PFSK-1 (cell line): ENCODE measurements at regions not wholly inside any gene's neighbourhood (a gene's known extent, or its start where the extent isn't known, plus 50 kb on each side); places are given as distances from the start of the nearest gene placed in this dataset.

Experiments used
- FOXP2 ChIP-seq: optimal IDR thresholded peaks from 2 replicates; pipeline ENCODE3; 2011; ENCODE audit warnings: borderline replicate concordance, control low read depth, inconsistent platforms; ENCODE audit not compliant: insufficient read depth; ENCODE audit errors: extremely low read length, extremely low read depth
- POLR2AphosphoS5 ChIP-seq: IDR thresholded peaks from 2 replicates; pipeline ENCODE4 v1.6.1; 2012; ENCODE audit warnings: low read depth, mild to moderate bottlenecking, control low read depth, low read length, moderate library complexity
- REST ChIP-seq, 2 experiments: IDR thresholded peaks; 2 replicates each; pipeline versions ENCODE4 v1.6.1 to v1.8.0; 2011 to 2012; ENCODE audit warnings: low read depth in 2 of 2, low read length in 2 of 2, control low read depth in 1 of 2, inconsistent platforms in 1 of 2, mild to moderate bottlenecking in 1 of 2, moderate library complexity in 1 of 2; ENCODE audit not compliant: insufficient read depth in 1 of 2
- SIN3A ChIP-seq: IDR thresholded peaks from 2 replicates; pipeline ENCODE4 v1.6.1; 2012; ENCODE audit warnings: mild to moderate bottlenecking, low read length, moderate library complexity, borderline replicate concordance; ENCODE audit not compliant: insufficient read depth
- TAF1 ChIP-seq: IDR thresholded peaks from 2 replicates; pipeline ENCODE4 v1.6.1; 2012; ENCODE audit warnings: low read length, control low read depth, borderline replicate concordance; ENCODE audit not compliant: insufficient read depth

- TF ChIP-seq TAF1: no peak
- no peak for TF ChIP-seq FOXP2
- TF ChIP-seq POLR2AphosphoS5: no peak
- no peak for TF ChIP-seq SIN3A
- TF ChIP-seq REST (IDR thresholded peaks at IDR 0.05; ENCODE audit: insufficient read depth in 1 of 2, low read depth in 2 of 2, low read length in 2 of 2): no peak
These were observed 1355.4 kb upstream of the ACVR2A start for GRCh38 chr2:146489386-146489785.

- TF ChIP-seq SIN3A: no peak
- no peak for TF ChIP-seq POLR2AphosphoS5
- no peak for TF ChIP-seq FOXP2
- no peak for TF ChIP-seq TAF1
- no peak for TF ChIP-seq REST (IDR thresholded peaks at IDR 0.05; ENCODE audit: insufficient read depth in 1 of 2, low read depth in 2 of 2, low read length in 2 of 2)
These were observed 1363.2 kb upstream of the ACVR2A start for GRCh38 chr2:146481629-146482028.

GRCh38 chr2:146477383-146477782 lies 1367.4 kb upstream of the ACVR2A start:
- no peak for TF ChIP-seq FOXP2
- no peak for TF ChIP-seq REST (IDR thresholded peaks at IDR 0.05; ENCODE audit: insufficient read depth in 1 of 2, low read depth in 2 of 2, low read length in 2 of 2)
- no peak for TF ChIP-seq TAF1
- TF ChIP-seq SIN3A: no peak
- no peak for TF ChIP-seq POLR2AphosphoS5

- TF ChIP-seq REST (IDR thresholded peaks at IDR 0.05; ENCODE audit: insufficient read depth in 1 of 2, low read depth in 2 of 2, low read length in 2 of 2) (no peak), FOXP2 (no peak), SIN3A (no peak), TAF1 (no peak)
These were observed 1376.3 kb upstream of the ACVR2A start for GRCh38 chr2:146468578-146468977.

- TF ChIP-seq TAF1 (no peak), SIN3A (no peak), REST (IDR thresholded peaks at IDR 0.05; ENCODE audit: insufficient read depth in 1 of 2, low read depth in 2 of 2, low read length in 2 of 2) (no peak), FOXP2 (no peak), POLR2AphosphoS5 (no peak)
These were observed 1377.4 kb upstream of the ACVR2A start for GRCh38 chr2:146467425-146467824.
